ACC112 (cell line): ENCODE measurements at regions not wholly inside any gene's neighbourhood (a gene's known extent, or its start where the extent isn't known, plus 50 kb on each side); places are given as distances from the start of the nearest gene placed in this dataset.

ENCODE experiments used
- H2AFZ ChIP-seq: fragments of 200-600 bp; sonication (generic); one replicate; pipeline ENCODE4 v1.6.0; 2017; ENCODE audit warnings: antibody characterized with exemption, low read length; ENCODE audit not compliant: unreplicated experiment
- H3K27ac ChIP-seq: fragments of 200-600 bp; sonication (generic); 2 replicates; pipeline ENCODE4 v1.5.1; 2014; ENCODE audit warnings: low read depth, mild to moderate bottlenecking, antibody characterized with exemption, low read length, moderate library complexity
- H3K27me3 ChIP-seq: fragments of 200-600 bp; sonication (generic); 2 replicates; pipeline ENCODE4 v1.6.1; 2014; ENCODE audit warnings: mild to moderate bottlenecking, antibody characterized with exemption, low read length, moderate library complexity, mixed read lengths; ENCODE audit not compliant: insufficient read depth
- H3K36me3 ChIP-seq: fragments of 200-600 bp; sonication (generic); 2 replicates; pipeline ENCODE4 v1.6.1; 2016; ENCODE audit warnings: mild to moderate bottlenecking, antibody characterized with exemption, low read length, moderate library complexity, mixed read lengths; ENCODE audit not compliant: insufficient read depth
- H3K4me1 ChIP-seq: fragments of 200-600 bp; sonication (generic); one replicate; pipeline ENCODE4 v1.6.1; 2016; ENCODE audit warnings: low read length, mixed read lengths; ENCODE audit not compliant: insufficient read depth, unreplicated experiment, control insufficient read depth
- H3K4me3 ChIP-seq: fragments of 200-600 bp; sonication (generic); 2 replicates; pipeline ENCODE4 v1.5.1; 2014; ENCODE audit warnings: mild to moderate bottlenecking, low read depth, low read length
- H3K79me2 ChIP-seq: fragments of 200-600 bp; sonication (generic); one replicate; pipeline ENCODE4 v1.6.0; 2016; ENCODE audit warnings: low read length; ENCODE audit not compliant: control insufficient read depth, unreplicated experiment, insufficient read depth

DNA sequence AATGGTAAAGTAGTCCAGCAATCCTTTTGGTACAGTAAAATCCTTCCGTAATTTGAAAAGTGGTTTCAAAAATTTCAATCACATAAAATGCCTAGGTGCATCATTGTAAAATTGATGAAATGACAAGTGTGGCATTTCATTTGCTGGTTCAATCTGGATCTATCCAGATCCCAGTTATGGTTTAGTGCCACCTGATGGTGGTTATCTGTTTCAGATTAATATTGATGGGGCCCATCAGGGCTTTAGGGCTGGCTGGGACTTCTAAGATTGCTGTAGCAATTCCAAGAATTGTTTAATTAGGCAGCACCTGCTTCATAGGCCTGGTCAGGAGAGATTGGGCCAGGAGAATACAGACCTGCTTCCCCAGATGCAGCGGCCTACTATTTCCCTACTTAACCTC lies 55.5 kb upstream of the PIK3C3 start:
- no peak overlapping the region for H2AFZ ChIP-seq

DNA sequence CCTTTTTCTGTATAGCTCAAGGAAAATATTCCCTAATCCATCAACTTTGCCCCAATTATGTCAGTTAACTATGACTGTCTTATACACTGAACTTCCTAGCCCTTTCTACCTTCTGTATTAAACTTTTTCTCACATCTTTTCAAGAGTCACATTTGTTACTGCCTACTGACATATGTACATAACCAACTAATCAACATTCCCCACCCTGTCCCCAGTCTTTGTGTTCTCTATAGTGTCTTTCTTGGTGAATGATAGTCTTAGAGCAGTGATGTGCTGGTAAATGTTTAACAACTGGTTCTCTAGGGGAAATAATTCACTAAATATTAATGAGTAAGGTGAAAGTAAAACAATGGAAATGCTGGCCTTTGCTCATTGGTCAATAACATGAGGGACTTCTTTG lies 61.6 kb upstream of the PIK3C3 start:
- Histone ChIP-seq H3K4me1 (no peaks in the 10 kb centered on the region), H3K36me3 (no peaks in the 10 kb centered on the region), H3K79me2 (no peaks in the 10 kb centered on the region), H3K27me3 (peaks cover 5% of the 10 kb centered on the region; the same call in 1 of the 2 replicates), H3K4me3 (no peak overlapping the region), H3K27ac (no peak overlapping the region), H2AFZ (no peak overlapping the region)

More for the DNA sequence above, 55.5 kb upstream of the PIK3C3 start:
- Histone ChIP-seq H3K27ac (no peak overlapping the region), H3K79me2 (no peaks in the 10 kb centered on the region), H3K36me3 (no peaks in the 10 kb centered on the region), H3K27me3 (peaks cover 17% of the 10 kb centered on the region), H3K4me3 (no peak overlapping the region), H3K4me1 (no peaks in the 10 kb centered on the region)

DNA sequence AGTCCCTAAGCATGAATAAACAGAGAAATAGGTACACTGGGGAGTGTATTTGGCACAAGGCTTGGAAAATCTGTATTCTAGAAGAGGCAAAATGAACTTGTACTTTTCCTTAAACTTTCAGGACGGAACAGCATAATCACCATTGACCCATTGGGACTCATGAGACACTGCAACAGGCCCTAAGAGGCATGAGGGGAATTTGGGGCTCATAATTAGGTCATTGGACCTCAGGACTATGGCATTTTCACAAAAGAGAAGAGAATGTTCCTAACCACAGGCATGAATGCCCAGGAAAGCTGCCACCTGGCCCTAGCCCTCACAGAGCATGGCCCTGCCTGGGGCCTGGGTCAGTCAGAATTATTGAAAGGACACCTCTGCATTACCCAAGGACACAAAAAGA lies 67.9 kb upstream of the PIK3C3 start:
- Histone ChIP-seq H3K27ac (no peak overlapping the region), H3K79me2 (no peaks in the 10 kb centered on the region), H3K4me1 (no peaks in the 10 kb centered on the region), H3K27me3 (no peaks in the 10 kb centered on the region), H3K36me3 (no peaks in the 10 kb centered on the region), H2AFZ (no peak overlapping the region), H3K4me3 (no peak overlapping the region)

DNA sequence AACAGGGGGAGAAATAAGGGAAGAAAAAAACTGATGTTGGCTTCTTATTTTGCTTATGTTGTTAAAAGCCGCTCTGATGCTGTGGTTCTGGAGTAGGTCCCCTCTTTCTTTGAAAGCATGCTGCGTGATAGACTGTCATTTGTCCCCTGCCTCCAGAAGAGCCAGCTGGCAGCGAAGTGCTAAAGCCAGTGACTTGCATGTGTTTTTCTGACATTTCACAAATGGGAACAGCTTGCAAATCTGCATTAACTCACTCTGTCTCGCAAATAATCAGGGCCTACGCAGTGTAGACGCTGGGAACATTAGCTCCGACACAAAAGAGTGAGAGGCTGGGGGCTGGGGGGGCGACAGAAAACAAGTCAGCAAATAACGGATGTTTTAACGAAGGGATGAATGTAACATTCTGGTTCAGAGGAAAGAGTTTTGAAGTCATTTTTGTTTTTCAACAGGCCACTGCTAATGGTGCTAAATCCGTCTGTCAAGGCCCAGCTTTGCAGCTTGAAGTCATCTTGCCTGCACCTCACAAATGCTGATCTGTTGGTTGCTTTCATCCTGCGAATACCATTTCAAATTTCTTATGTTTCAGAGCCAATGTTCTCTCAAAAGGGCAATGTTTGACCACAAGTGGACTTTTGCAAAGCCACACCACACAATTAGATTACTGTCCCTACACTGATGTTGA lies 68.8 kb upstream of the PIK3C3 start:
- no peaks in the 10 kb centered on the region for H3K36me3 ChIP-seq
- H3K27me3 ChIP-seq: no peaks in the 10 kb centered on the region
- H2AFZ ChIP-seq: no peak overlapping the region
- H3K27ac ChIP-seq: no peak overlapping the region
- peaks cover 3% of the 10 kb centered on the region for H3K4me1 ChIP-seq
- H3K79me2 ChIP-seq: no peaks in the 10 kb centered on the region
- no peak overlapping the region for H3K4me3 ChIP-seq

DNA sequence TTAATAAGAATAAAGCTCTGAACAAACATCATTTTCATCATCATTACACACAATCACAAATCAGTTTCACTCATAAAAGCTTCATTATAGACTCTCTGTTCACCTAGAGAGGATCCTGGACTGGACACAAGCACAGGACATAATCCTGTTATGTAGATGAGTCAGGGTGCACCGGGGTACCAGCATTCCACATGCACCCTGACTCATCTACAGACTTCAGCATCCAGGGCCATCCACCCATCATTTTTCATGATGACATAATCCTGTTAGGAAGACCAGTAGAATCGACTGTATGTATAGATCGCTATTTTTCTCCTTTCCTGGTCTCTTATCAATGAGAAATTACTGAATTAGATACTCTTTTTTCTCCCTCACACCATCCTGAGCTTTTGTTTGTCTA lies 73.7 kb upstream of the PIK3C3 start:
- Histone ChIP-seq H3K79me2 (no peaks in the 10 kb centered on the region), H3K27me3 (no peaks in the 10 kb centered on the region), H3K27ac (no peak overlapping the region), H3K36me3 (no peaks in the 10 kb centered on the region), H3K4me3 (no peak overlapping the region), H2AFZ (no peak overlapping the region), H3K4me1 (peaks cover 11% of the 10 kb centered on the region)

DNA sequence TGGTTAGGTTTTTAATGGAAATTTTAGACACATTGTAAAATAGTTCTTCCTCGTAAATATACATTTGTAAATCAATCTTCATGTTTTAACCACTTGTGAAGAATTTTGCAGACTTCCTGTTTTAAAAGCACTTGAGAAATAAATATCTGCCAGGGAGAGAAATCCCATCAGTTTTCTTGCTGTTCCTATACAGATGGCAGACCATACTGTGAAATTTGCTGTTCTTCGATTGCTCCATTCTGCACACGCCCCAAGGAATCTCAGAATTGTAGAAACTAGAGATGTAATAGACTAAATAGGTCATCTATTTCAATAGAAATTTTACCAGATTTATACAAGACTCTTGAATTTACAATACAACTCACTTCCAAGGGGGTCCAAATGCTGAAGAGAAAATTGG lies 75.8 kb upstream of the PIK3C3 start:
- Histone ChIP-seq H3K4me3 (no peak overlapping the region), H3K79me2 (no peaks in the 10 kb centered on the region), H3K36me3 (no peaks in the 10 kb centered on the region), H3K4me1 (peaks cover 26% of the 10 kb centered on the region), H2AFZ (no peak overlapping the region), H3K27ac (no peak overlapping the region), H3K27me3 (no peaks in the 10 kb centered on the region)

DNA sequence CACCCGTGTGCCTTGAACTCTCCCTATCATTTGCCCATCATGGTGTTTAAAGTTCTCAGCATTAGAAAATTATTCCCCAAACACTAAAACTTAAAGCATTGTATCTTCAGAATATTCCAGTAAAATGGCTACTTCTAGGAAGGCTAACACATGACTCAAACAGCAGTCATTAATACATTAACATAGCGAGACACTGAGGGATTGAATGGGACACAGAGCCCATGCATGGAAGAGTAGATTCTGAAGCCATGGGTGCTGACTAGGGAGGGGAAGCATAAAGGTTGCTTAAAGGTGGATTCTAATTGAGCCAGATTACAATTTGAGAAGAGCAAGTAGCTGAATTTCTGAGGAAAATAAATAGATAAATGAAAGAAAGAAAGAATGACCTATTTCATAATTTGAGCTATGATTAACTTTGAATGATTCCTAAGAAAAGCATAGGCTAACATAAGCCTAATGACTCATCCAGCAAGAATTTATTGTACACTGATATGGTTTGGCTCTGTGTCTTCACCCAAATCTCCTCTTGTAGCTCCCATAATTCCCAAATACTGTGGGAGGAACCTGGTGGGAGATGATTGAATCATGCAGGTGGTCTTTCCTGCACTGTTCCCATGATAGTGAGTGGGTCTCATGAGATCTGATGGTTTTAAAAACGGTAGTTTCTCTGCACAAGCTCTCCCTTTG lies 79.8 kb upstream of the PIK3C3 start:
- no peak overlapping the region for H2AFZ ChIP-seq
- 0 out of 2 replicates have a peak overlapping the region, but pooled peaks have one; percentile 6 for H3K4me3 ChIP-seq

DNA sequence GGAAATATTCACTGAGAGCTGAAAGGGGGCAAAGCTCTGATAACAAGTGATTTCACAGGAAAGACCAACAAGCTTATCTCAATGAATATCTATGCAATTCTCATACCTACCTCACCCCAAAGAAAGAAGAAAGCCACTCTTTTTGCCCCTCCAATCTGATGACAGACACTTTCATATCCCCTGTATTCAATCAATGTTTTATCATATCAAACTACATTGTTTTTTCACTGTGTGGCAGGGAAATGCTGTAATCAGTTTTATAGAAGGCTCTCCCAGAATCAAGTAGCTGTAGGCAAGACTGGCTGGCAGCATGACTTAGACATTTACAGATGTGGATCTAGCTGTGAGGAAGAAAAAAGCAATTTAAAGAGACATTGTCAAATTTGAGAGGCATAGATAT lies 81.3 kb upstream of the PIK3C3 start:
- no peak overlapping the region for H3K4me3 ChIP-seq
- no peaks in the 10 kb centered on the region for H3K27me3 ChIP-seq
- H2AFZ ChIP-seq: no peak overlapping the region
- peaks cover 31% of the 10 kb centered on the region for H3K4me1 ChIP-seq
- no peaks in the 10 kb centered on the region for H3K36me3 ChIP-seq
- H3K27ac ChIP-seq: no peak overlapping the region
- H3K79me2 ChIP-seq: no peaks in the 10 kb centered on the region

More for the DNA sequence above, 79.8 kb upstream of the PIK3C3 start:
- Histone ChIP-seq H3K36me3 (no peaks in the 10 kb centered on the region), H3K79me2 (no peaks in the 10 kb centered on the region), H3K27me3 (no peaks in the 10 kb centered on the region), H3K27ac (no peak overlapping the region), H3K4me1 (peaks cover 31% of the 10 kb centered on the region)

DNA sequence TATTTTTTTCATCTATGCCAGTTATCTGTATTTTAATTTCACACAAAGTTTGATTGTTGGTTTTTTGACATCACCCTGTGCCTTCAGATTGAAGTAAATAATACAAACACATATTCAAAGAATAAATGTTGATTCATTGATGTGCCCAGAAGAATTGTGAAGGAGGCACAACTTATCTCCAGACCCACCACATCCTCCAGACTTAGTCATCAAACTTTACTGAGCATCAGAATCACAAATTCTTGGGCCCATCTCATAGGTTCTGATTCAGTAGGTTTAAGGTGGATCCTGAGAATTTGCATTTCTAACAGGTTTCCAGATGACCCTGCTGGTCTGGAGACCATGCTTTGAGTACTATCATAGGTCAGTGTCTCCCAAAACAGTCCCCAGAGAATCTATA lies 82.8 kb upstream of the PIK3C3 start:
- H3K4me1 ChIP-seq: peaks cover 31% of the 10 kb centered on the region
- H3K36me3 ChIP-seq: no peaks in the 10 kb centered on the region
- no peak overlapping the region for H3K27ac ChIP-seq
- no peak overlapping the region for H3K4me3 ChIP-seq
- H3K79me2 ChIP-seq: no peaks in the 10 kb centered on the region
- no peaks in the 10 kb centered on the region for H3K27me3 ChIP-seq
- no peak overlapping the region for H2AFZ ChIP-seq

DNA sequence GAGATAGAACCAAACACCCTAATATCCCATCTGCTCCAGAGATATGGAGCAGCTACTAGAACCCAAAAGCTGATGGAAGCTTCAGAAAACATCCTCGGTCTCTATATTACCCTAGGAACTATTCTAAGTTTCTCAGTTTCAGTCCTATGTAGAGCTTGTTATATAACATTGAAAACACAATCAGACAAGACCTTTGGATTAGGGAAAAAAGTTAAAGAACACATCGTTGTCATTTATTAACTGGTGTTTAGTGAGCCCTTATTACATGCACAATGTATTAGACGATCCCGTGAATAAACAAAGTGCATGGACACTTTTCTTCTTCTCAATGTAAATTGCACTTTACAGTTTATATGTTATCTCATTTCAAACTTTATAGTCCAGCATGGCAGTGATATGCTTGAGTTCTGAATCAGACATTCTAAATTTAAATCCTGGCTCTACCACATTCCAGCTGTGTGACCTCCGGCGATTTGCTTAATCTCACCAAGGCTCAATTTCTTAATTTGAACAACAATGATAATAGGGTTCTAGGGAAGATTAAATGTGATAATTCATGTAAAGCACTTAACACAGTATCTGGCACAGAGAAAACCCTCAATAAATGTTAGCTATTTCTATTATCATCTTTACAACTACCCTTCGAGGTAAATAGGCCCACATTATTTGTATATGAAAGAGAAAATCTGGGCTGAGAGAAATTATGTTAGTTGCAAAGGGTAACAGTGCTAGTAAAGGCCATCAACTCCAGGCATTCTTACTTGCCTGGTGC lies 83.6 kb upstream of the PIK3C3 start:
- peaks cover 31% of the 10 kb centered on the region for H3K4me1 ChIP-seq
- H3K27me3 ChIP-seq: no peaks in the 10 kb centered on the region
- no peak overlapping the region for H3K27ac ChIP-seq
- no peaks in the 10 kb centered on the region for H3K79me2 ChIP-seq
- no peak overlapping the region for H3K4me3 ChIP-seq
- H2AFZ ChIP-seq: no peak overlapping the region
- H3K36me3 ChIP-seq: no peaks in the 10 kb centered on the region
